Epithelial cell of esophagus (primary cell): ENCODE measurements at regions not wholly inside any gene's neighbourhood (a gene's known extent, or its start where the extent isn't known, plus 50 kb on each side); places are given as distances from the start of the nearest gene placed in this dataset.

Experiments
- DNase-seq: peaks from one replicate; pipeline ENCODE4 v3.0.0; 2010; ENCODE audit warnings: low read depth
- H3K4me3 ChIP-seq: 2 replicates; pipeline ENCODE4 v1.5.1; 2011; ENCODE audit warnings: mild to moderate bottlenecking, low read length, control low read depth
- CTCF ChIP-seq: IDR thresholded peaks from 2 replicates; pipeline ENCODE4 v1.5.1; 2011; ENCODE audit warnings: low read depth, mild to moderate bottlenecking, low read length, control low read depth, inconsistent platforms; ENCODE audit not compliant: insufficient read depth; ENCODE audit errors: missing control alignments

GRCh38 chr4:110823251-110823650 is 200.4 kb upstream of the PITX2 start:
- peak; percentile 75 for DNase-seq
- H3K4me3 ChIP-seq, result no peak overlapping the region
- TF ChIP-seq CTCF, result no peak

GRCh38 chr4:110824344-110824743 is 201.5 kb upstream of the PITX2 start:
- DNase-seq, result no peak
- H3K4me3 ChIP-seq, result no peak overlapping the region
- no peak for TF ChIP-seq CTCF

GRCh38 chr4:110826656-110827055 is 203.8 kb upstream of the PITX2 start:
- no peak overlapping the region for H3K4me3 ChIP-seq
- DNase-seq, result no peak
- TF ChIP-seq CTCF, result no peak

DNA sequence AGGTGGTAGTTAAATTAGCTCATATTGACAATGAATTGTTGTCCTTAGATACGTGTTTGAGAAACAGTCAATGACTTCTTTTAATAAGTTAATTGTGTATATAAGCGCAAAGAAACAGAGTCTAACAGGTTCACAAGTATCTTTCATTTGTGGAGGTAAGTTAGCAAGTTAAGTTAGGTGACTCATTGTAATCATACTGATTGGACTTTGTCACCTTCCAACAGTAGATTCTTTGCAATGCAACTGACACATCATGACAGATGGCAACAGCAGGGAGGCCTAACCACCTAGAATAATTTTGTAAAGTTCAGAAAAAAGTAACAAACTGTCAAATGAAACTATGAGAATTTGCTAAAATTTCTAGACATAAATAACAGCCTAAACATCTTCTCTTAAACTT is 207.6 kb upstream of the PITX2 start:
- no peak overlapping the region for H3K4me3 ChIP-seq
- TF ChIP-seq CTCF, result no peak
- DNase-seq, result no peak

GRCh38 chr4:110837896-110838450 is 215.1 kb upstream of the PITX2 start:
- no peak for DNase-seq
- H3K4me3 ChIP-seq, result no peak overlapping the region
- TF ChIP-seq CTCF, result no peak

DNA sequence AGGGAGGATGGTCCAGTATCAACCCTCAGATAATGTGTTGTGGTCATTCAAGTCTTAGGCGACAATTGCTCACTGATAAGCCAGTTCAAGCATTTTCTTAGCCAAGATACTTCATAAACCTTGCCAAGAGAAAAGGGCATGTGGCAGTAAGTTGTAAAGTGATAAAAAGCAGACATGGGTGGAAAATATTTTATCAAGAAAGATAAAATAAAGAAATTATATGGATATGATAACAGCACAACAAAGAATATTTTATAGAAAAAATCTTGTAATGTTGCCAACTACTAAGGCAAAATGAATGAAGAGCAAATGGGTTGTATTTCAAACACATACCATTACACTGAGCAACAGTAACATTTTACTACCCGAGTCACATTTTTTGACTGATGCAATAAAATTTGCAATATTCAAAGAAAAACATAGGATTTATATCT is 217.4 kb upstream of the PITX2 start:
- DNase-seq, result no peak
- H3K4me3 ChIP-seq, result no peak overlapping the region
- TF ChIP-seq CTCF, result no peak

GRCh38 chr4:110848787-110849186 is 225.9 kb upstream of the PITX2 start:
- TF ChIP-seq CTCF, result no peak
- no peak overlapping the region for H3K4me3 ChIP-seq
- DNase-seq, result no peak
